HG02981 (cell line): ENCODE measurements at regions not wholly inside any gene's neighbourhood (a gene's known extent, or its start where the extent isn't known, plus 50 kb on each side); places are given as distances from the start of the nearest gene placed in this dataset.
"Not testable (repeated sequence)": the region's sequence is repeated elsewhere in the genome, so short reads cannot be mapped to it uniquely, and the experiment has no call there.

Source experiments
- ATAC-seq: cut with Tn5 transposase; IDR thresholded peaks from one replicate; pipeline ENCODE4 v1.9.1; 2021; ENCODE audit warnings: mild to moderate bottlenecking, moderate library complexity; ENCODE audit not compliant: unreplicated experiment

DNA sequence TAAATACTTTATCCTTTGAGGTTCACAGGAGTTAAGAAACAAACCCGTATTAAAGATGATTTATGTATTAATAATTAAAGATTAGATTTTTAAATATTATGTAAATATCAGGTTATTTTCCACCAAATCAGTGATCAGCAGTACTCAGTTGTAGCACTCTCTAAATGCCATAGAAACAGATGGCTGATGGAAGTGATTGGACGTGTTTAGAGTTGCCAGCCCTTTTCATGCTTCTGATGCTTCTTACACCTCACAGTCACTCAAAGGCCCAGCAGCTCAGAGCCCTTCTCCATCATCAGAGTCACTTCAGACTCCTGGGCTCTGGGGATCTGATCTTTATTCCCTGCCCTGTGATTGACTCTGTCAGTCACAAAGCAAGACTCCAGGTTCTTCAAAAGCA is 170.1 kb upstream of the PGRMC2 start:
- no peak for ATAC-seq

DNA sequence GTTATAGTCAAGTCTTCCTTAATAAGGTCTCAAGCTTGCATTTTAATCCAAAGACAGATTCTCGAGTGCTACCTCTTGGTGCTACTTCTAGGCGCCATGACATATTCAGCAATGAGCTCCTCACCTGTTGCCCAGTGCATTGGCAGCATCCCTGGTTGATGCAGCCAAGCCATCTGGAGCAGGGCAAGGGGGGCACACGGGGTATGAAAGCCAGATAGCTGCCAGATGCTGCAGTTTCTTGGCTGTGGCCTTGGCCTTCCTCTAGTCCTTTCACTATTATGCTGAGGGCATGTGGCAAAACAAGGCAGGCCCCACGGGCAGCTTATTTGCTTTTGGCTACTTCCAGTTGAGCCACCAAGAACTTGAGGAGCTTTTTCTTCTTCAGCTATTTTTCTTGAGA is 168.6 kb upstream of the PGRMC2 start:
- ATAC-seq, result no peak

DNA sequence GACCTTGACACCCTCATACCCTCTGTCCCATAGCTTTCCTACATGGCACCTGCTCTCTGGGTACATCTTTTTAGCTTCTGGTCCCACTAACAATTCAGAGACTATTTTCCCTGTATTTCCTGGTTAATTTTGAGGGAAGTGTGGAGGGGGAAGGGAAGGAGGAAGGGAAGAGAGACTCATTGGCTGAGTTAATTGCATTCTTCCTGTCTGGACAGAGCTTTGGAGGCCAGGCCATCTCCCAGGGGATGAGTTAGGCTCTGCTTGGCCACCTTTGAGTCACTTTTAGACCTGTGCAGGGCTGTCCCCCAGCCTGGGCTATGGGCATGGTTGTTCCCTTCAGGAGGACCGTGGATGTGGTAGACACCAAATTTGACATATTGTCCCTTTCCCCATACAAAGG is 167.9 kb upstream of the PGRMC2 start:
- no peak for ATAC-seq

DNA sequence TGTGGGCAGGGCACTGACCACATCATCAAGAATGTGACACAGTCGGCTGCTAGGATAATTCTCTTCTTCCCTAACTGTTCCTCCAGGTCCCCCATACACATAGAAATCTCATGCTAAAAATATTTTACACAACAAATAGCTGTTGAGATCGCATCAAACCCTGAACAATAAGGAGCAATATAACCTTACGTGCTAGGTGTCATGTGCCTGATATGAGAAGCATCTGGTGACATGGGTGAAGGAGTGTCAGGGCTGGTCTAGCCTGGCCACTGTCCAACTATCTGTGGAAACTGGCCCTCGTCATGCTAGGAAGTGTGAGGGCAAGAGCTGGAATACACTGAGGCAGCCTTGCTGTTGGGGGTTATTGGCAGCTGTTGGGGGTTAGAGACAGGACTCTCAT is 167.3 kb upstream of the PGRMC2 start:
- ATAC-seq, result no peak

DNA sequence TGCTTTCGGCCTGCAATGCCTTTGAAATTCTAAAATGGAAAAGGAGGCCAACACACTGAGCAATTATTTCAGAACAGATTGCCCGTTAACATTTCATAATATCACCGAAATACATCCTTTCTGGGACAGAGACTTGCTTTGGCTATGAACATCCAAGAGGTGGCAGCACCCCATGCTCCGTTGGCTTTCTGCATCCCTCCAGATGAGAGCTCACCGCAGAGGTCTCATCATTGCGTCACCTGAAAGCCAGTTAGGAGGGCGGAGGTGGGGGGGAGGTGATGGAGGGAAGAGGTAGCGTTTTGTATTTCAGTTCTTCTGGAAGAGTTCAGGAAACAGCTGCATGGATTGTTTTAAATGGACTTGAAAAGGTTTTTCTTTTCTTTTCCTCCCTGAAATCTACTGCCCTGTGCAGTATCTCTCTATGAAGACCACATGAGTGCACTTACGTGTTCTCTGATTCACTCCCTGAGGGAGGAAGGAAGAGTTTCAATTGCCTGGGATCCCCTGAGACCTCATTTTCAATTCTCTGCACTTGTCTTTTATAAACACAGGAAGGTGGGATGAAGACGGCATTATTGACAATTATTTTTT is 166.8 kb upstream of the PGRMC2 start:
- peak; percentile 100 for ATAC-seq

DNA sequence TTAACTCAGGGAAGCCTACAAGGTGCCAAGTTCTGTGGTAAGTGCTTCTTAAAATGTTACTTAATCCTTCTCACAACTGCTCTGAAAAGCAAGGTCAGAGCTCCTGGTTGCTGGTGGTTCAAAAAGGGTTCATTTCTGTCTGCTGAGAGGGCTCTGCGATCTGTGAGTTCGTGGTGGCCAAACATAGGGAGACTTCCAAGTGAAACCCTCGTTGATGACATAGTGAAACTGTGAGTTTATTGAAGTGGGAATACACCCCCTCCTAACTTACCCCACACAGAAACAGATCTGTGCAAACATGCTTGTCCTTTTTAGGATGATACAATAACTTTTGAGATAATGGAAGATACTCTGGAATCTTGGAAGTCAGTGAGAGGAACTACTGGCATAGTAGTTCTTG is 164.8 kb upstream of the PGRMC2 start:
- no peak for ATAC-seq

DNA sequence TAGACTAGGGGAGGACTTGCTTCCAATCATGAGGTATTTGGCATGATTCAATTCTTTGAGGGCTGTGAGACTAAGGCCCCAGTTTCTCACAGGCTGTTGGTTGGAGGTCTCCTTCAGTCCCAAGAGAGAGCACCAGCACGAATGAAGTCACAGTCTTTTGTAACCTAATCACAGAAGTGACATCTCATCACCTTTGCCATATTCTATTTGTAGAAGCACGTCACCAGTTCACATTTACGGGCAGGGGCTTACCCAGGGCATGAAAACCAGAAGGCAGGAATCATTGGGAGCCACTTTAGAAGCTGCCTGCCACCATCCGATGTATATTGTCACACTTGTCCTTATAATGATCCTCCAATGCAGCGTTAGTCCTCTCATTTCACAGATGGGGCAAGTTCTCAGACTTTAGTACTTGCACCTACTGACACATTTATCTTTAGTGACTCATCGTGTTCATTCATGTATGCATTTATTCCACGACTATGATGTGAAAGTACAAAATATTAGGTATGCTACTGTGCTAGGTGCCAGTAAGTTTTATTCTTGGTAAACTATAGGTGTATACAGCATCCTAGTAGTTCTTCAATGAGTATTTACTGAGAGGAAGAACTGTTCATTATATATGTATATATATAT is 163.8 kb upstream of the PGRMC2 start:
- ATAC-seq, result no peak

DNA sequence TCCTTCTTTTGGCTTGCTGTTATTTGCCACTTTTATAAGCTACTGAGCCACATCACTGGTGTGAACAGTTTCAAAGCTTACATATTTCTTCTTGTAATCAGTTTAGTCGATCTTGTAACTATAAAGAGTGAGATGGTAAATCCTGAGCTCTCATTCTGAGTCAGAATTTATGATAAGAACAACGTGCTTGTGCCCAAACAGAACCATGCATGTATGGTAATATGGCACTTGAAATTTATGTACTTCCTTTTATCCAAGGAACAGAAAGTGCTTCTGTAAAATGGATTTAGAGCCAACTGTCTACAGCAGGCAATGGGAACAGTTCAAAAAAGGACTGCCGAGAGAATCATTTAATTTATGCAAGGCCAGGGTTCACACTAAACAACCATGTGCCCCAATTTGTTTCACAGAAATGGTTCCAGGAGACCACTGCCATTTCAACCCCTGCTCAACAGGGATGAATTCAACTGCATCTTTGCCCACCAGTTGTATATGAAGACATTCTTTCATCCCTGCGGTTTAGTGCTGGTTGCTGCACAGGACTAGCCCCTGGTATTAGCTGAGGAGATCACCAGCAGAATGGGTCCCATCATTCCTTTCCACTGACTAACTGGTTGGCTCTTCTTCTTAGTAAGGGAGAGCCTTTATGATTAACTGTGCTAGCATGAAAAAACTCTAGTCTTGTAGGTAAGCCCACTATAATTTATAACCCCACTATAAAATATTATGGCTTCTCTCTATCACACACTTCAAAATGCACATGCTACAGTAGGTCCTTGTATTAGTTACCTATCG is 162.9 kb upstream of the PGRMC2 start:
- ATAC-seq, result no peak

DNA sequence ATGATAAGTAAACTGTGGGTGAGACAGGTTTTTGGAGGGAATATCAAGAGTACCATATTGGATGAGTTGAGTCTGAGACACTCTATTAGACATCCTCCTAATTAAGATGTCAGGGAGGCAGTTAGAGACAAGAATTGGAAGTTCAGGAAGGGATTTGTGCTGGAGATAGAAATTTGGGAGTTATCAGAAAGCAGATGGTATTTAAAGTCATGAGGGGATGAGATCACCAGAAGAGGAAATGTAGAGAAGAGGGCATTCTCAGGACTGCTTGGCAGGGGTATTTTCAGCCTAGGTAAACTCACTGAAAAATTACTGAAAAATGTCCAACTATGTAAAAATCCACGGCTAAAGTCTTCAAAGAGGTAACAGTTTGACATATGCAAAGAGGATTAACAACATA is 161.6 kb upstream of the PGRMC2 start:
- no peak for ATAC-seq

DNA sequence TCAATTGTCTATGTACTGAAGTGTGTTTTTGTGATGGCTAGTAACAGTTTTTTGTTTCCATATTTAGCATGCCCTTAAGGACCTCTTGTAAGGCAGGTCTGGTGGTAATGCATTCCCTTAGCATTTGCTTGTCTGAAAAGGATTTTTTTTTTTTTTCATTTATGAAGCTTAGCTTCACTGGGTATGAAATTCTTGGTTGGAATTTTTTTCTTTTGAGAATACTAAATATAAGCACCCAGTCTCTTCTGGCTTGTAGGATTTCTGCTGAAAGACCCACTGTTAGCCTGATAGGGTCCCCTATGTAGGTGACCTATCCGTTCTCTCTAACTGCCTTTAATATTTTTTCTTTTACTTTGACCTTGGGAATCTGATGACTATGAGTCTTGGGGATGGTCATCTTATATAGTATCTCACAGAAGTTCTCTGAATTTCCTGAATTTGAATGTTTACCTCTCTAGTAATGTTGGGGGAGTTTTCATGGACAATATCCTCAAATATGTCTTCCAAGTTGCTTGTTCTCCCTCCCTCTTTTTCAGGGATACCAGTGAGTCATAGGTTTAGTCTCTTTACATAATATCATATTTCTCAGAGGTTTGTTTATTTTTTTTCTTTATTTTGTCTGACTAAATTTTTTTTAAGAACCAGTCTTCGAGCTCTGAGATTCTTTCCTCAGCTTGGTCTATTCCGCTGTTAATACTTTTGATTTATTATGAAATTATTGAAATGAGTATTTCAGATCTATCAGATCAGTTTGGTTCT is 157.1 kb upstream of the PGRMC2 start:
- ATAC-seq, result no peak

DNA sequence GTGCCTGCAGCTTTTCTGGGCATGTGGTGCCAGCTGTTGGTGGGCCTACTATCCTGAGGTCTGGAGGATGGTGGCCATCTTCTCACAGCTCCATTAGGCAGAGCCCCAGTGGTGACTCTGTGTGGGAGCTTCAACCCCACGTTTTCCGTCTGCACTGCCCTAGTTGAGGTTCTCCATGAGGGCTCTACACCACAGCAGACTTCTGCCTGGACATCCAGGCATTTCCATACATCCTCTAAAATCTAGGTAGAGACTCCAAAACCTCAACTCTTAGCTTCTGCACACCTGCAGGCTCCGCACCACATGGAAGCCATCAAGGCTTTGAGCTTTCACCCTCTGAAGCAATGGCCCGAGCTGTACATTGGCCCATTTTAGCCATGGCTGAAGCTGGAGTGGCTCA is 153.3 kb upstream of the PGRMC2 start:
- no peak for ATAC-seq

DNA sequence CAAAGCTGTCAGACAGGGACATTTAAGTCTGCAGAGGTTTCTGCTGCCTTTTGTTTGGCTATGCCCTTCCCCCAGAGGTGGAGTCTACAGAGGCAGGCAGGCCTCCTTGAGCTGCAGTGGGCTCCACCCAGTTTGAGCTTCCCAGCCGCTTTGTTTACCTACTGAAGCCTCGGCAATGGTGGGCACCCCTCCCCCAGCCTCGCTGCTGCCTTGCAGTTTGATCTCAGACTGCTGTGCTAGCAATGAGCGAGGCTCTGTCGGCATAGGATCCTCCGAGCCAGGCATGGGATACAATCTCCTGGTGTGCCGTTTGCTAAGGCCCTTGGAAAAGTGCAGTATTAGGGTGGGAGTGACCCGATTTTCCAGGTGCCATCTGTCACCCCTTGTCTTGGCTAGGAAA is 149.4 kb upstream of the PGRMC2 start:
- ATAC-seq, result not testable (repeated sequence)

DNA sequence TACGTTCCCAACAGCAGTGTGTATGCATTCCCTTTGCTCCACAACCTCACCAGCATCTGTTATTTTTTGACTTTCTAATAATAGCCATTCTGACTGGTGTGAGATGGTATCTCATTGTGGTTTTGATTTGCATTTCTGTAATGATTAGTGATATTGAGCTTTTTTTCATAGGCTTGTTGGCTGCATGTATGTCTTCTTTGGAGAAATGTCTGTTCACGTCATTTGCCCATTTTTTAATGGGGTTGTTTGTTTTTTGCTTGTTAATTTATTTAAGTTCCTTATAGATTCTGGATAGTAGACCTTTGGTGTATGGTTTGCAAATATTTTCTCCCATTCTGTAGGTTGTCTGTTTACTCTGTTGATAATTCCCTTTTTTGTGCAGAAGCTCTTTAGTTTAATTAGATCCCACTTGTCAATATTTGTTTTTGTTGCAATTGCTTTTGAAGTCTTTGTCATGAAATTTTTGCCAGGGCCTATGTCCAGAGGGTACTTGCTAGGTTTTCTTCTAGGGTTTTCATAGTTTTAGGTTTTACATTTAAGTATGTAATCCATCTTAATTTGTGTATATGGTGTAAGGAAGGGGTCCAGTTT is 141.5 kb upstream of the PGRMC2 start:
- not testable (repeated sequence) for ATAC-seq

DNA sequence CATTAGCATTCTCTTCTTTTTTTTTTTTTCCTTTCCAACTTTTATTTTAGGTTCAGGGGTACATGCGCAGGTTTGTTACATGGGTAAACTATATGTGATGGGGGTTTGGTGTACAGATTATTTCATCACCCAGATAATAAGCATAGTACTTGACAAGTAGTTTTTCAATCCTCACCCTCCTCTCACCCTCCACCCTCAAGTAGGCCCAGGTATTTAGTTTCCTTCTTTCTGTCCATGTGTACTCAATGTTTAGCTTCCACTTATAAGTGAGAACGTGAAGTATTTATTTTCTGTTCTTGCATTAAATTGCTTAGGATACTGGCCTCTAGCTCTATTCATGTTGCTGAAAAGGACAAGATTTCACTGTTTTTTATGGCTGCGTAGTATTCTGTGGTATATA is 140.8 kb upstream of the PGRMC2 start:
- ATAC-seq, result no peak

DNA sequence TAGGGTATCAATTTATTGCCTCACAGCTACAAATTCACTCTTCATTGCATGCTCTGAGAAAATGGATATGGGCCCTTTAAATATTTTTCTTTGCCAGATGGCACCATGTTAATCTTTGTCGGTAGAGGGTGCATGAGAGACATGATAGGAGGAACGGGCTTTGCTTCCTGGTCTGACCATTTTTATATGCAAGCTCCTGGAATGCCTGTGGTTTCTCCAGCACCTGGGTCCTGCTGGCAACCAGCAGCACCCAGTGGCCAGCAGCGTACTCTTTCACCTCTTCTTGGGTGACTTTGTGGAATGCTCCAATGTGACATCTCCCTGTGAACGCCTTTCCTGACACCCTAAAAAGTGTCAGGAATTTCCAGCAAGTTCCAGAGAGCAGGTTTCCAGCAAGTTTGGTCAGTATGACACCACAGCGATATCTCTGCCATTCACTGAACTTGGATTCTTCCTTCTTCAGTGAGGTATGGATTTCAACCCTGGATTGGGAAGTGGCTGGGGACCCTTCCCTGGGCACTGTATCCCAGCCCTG is 140.3 kb upstream of the PGRMC2 start:
- ATAC-seq, result no peak

DNA sequence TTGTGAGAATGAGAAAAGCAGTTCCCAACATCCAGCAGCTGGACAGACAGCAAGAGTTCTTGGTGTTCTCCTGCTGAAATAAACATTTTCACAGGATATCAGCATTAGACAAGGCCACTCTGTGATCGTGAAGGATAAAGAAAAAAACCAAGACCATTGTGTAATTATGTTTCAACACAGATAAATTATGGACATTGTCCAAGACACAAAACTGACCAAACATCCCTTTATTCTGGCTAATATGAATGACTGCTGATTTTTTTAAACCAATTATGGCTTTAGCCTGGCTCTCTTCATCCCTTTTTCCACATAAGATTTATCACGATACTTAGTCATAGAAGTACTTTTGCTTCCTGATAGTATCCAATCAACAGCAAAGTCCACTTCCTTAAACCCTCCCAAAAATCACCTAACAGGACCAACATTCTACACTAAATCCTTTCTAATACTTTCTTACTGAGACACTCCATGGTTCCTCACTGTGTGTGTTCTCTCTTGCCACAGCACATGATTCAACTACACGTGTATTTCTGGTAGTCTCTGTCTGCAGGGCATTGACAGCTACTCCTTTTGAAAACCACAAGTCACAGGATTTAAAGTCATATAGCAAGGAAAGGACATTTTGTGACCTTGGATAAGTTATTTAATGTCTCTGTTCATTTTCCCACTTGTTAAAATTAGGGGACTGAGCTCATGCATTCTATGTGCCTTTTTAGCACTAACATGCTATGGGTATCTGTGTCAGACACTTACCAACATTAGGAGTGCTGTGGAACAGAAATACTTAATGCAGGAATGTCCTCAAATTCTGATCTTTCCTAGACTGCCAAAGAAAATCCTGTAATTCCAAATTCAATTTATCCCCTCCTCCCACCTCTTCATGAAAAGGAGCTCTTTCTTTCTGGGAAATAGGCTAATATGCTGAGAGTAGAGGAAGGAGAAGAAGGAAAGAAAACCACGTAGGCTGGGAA is 137.2 kb upstream of the PGRMC2 start:
- ATAC-seq, result no peak

DNA sequence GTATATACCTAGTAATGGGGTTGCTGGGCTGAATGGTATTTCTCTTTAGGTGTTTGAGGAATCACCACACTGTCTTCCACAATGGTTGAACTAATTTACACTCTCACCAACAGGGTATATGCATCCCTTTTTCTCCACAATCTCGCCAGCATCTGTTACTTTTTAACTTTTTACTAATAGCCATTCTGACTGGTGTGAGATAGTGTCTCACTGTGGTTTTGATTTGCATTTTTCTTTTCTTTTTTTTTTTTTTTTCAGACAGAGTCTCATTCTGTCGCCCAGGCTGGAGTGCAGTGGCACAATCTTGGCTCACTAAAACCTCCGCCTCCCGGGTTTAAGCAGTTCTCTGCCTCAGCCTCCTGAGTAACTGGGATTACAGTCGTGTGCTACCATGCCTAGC is 134.7 kb upstream of the PGRMC2 start:
- peak; percentile 79 for ATAC-seq

DNA sequence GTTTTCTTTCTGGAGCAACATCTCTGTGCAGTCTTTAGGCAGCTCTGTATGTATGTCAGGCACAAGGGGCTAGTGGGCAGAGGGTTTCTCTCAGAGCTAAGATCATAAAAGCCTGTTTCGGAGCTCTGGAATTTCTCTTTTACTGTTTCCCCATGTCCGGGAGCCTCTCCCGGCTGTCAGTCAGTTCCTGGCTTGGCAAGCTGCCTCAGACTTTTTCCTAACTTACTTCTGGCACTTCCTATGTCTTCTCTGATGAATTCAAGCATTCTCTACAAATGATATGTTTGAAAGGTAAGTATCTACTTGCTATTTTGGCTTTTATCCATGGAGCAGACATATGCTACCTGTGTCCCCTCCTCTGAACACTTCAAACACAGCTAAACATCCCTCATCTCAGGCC is 129.3 kb upstream of the PGRMC2 start:
- no peak for ATAC-seq

DNA sequence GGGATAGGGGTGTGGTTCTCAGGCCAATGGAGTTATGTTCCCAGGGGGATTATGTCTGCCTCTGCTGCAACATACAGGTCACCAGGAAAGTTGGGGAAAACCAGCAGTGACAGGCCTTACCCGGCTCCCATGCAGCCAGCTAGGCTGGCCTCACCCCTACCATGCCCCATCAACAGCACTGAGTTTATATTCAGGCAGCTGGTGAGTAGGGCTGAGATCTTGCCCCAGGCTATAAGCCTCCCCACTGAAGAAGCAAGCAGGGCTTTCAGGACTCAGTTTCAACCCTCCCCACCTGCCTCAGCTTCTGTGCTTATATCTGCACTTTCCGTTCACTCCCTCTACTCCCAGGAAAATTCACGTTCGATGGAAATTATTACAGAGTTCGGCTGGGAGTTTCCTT is 122.4 kb upstream of the PGRMC2 start:
- ATAC-seq, result no peak

DNA sequence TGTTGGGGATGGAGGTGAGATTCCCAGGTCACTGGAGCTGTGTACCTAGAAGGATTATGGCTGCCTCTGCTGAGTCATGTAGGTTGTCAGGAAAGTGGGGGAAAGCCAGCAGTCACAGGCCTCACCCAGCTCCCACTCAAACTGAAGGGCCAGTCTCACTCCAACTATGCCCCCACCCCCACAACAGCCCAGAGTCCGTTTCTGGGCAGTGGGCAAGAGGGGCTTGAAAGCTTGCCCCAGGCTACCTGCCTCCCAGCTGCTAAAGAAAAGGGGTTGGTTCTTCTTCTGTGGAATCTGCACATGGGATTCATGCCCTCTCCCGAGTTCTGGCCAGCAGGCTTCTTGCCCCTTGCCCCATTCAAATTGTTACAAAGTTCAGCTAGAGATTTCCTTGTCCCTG is 116.0 kb upstream of the PGRMC2 start:
- no peak for ATAC-seq
